ENCODE measurements at regions not wholly inside any gene's neighbourhood (a gene's known extent, or its start where the extent isn't known, plus 50 kb on each side); places are given as distances from the start of the nearest gene placed in this dataset.

- intact Hi-C loops (cut with micrococcal nuclease; ENCODE audit: unreplicated experiment) (no loop called here), in situ Hi-C loops (cut with HindIII; ENCODE audit: low pct_unique_long_range_greater_than_20kb, low sequenced_read_pairs) (no loop called here)
- no TSS peak for BruUV-seq (replicated peaks)
- Histone ChIP-seq H3K4me1 (ENCODE audit: control insufficient read depth, insufficient read depth, low read length) (peaks cover 2% of the 10 kb centered on the region), H3K27me3 (ENCODE audit: control insufficient read depth, insufficient read depth, low read length) (no peaks in the 10 kb centered on the region), H3K9me3 (ENCODE audit: control insufficient read depth, insufficient read depth, low read depth, low read length) (no peaks in the 10 kb centered on the region), H3K27ac (ENCODE audit: low read length) (no peak overlapping the region), H3K4me3 (ENCODE audit: low read depth in 2 of 2, low read length in 2 of 2) (no peak overlapping the region), H3K36me3 (ENCODE audit: control insufficient read depth, insufficient read depth, low read length) (no peaks in the 10 kb centered on the region)
- no peak for ATAC-seq
- POLR2A ChIA-PET = no interaction called here
- no peak for DNase-seq (ENCODE audit: low read depth, low spot score)
- CTCF ChIA-PET = no interaction called here
- no peak for TF ChIP-seq SIN3A (IDR thresholded peaks at IDR 0.05; ENCODE audit: borderline replicate concordance, insufficient read depth, low read depth, low read length)
- no peak for TF ChIP-seq POLR2AphosphoS5 (IDR thresholded peaks at IDR 0.05; ENCODE audit: low read depth, low read length)
- no peak for TF ChIP-seq CTCF (IDR thresholded peaks at IDR 0.05)
- no peak for TF ChIP-seq TCF7L2 (IDR thresholded peaks at IDR 0.05; ENCODE audit: low read depth, low read length)
- no peak for TF ChIP-seq REST (IDR thresholded peaks at IDR 0.05; ENCODE audit: insufficient read depth in 1 of 2, low read depth in 2 of 2, low read length in 1 of 2)
Measured at GRCh38 chr6:147060636-147061035, 143.6 kb upstream of the STXBP5 start.

GRCh38 chr6:147061252-147061651, 143.0 kb upstream of the STXBP5 start:
- Histone ChIP-seq H3K9me3 (ENCODE audit: control insufficient read depth, insufficient read depth, low read depth, low read length) (no peaks in the 10 kb centered on the region), H3K4me3 (ENCODE audit: low read depth in 2 of 2, low read length in 2 of 2) (no peak overlapping the region), H3K4me1 (ENCODE audit: control insufficient read depth, insufficient read depth, low read length) (peaks cover 2% of the 10 kb centered on the region), H3K36me3 (ENCODE audit: control insufficient read depth, insufficient read depth, low read length) (no peaks in the 10 kb centered on the region), H3K27me3 (ENCODE audit: control insufficient read depth, insufficient read depth, low read length) (no peaks in the 10 kb centered on the region), H3K27ac (ENCODE audit: low read length) (peak overlapping the region; percentile 15; the same call in 1 of the 2 replicates)
- no peak for ATAC-seq
- BruUV-seq (replicated peaks) = no TSS peak
- POLR2A ChIA-PET = no interaction called here
- no peak for DNase-seq (ENCODE audit: low read depth, low spot score)
- in situ Hi-C loops (cut with HindIII; ENCODE audit: low pct_unique_long_range_greater_than_20kb, low sequenced_read_pairs) (no loop called here), intact Hi-C loops (cut with micrococcal nuclease; ENCODE audit: unreplicated experiment) (no loop called here)
- TF ChIP-seq REST (IDR thresholded peaks at IDR 0.05; ENCODE audit: insufficient read depth in 1 of 2, low read depth in 2 of 2, low read length in 1 of 2) = no peak
- CTCF ChIA-PET = no interaction called here
